SK-N-MC (cell line): ENCODE measurements at regions not wholly inside any gene's neighbourhood (a gene's known extent, or its start where the extent isn't known, plus 50 kb on each side); places are given as distances from the start of the nearest gene placed in this dataset.

ENCODE experiments used
- EZH2 ChIP-seq: fragments of 200-600 bp; sonication (generic); IDR thresholded peaks from one replicate; pipeline ENCODE4 v1.6.1; 2017; ENCODE audit warnings: antibody characterized with exemption
- FOXP2 ChIP-seq: optimal IDR thresholded peaks from 2 replicates; pipeline ENCODE3; 2011; ENCODE audit warnings: mild to moderate bottlenecking, moderate library complexity; ENCODE audit not compliant: insufficient read depth; ENCODE audit errors: extremely low read length, control extremely low read depth
- POLR2AphosphoS5 ChIP-seq: IDR thresholded peaks from 2 replicates; pipeline ENCODE4 v1.6.1; 2012; ENCODE audit warnings: mild to moderate bottlenecking, low read depth, low read length, borderline replicate concordance

- no peak for TF ChIP-seq EZH2
- no peak for TF ChIP-seq POLR2AphosphoS5
- no peak for TF ChIP-seq FOXP2
Measured at GRCh38 chr4:161134795-161135194, 1029.0 kb downstream of the FSTL5 start.
